Ishikawa (cell line): ENCODE measurements at regions not wholly inside any gene's neighbourhood (a gene's known extent, or its start where the extent isn't known, plus 50 kb on each side); places are given as distances from the start of the nearest gene placed in this dataset.

Experiments used
- CREB1 ChIP-seq: IDR thresholded peaks from 2 replicates; pipeline ENCODE4 v1.6.1; 2012; ENCODE audit warnings: low read depth
- NFIC ChIP-seq: IDR thresholded peaks from 2 replicates; pipeline ENCODE4 v1.6.1; 2012

DNA sequence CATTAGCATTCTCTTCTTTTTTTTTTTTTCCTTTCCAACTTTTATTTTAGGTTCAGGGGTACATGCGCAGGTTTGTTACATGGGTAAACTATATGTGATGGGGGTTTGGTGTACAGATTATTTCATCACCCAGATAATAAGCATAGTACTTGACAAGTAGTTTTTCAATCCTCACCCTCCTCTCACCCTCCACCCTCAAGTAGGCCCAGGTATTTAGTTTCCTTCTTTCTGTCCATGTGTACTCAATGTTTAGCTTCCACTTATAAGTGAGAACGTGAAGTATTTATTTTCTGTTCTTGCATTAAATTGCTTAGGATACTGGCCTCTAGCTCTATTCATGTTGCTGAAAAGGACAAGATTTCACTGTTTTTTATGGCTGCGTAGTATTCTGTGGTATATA is 140.8 kb upstream of the PGRMC2 start:
- no peak for TF ChIP-seq NFIC
- no peak for TF ChIP-seq CREB1
